K562 (cell line): ENCODE measurements at regions not wholly inside any gene's neighbourhood (a gene's known extent, or its start where the extent isn't known, plus 50 kb on each side); places are given as distances from the start of the nearest gene placed in this dataset.

Source experiments
- CCNT2 ChIP-seq: IDR thresholded peaks from 2 replicates; pipeline ENCODE4 v1.6.1; 2011; ENCODE audit warnings: borderline replicate concordance, low read depth, mild to moderate bottlenecking, moderate library complexity, mixed read lengths, low read length; ENCODE audit not compliant: insufficient read length; ENCODE audit errors: extremely low read depth
- EP300 ChIP-seq: IDR thresholded peaks from 2 replicates; pipeline ENCODE4 v1.6.1; 2012; ENCODE audit warnings: low read length, improper control_type of control experiment
- STAG1 ChIP-seq: sonication (generic); formaldehyde crosslinking; IDR thresholded peaks from 2 replicates; pipeline ENCODE4 v1.5.0; 2020; ENCODE audit warnings: missing genetic modification reagents, borderline replicate concordance
- TF ChIP-seq, protein P1 (sequence below): fragments of 450-650 bp; formaldehyde crosslinking; IDR thresholded peaks from 2 replicates; pipeline ENCODE4 v1.4.0; 2020; ENCODE audit warnings: mild to moderate bottlenecking, moderate library complexity

DNA sequence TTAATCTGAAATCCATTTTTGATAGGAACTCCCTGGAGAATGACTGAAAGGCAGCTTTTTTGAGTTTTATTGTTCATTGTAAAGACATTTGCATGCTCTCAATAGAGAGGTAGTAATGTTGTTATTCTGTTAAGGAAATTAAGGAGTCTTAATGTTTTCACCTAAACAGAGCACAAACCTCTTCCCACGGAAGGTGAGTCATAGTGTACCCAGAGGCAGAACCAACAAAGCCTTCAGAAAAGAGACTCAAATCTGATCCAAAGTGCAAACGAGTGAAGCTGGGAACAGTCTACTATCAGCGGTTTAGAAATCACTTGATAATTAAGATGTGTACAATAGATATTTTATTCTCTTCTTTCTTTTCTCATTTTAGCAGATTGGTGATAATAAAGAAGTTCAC lies 470.5 kb downstream of the PLK2 start:
- TF ChIP-seq, protein P1, sequence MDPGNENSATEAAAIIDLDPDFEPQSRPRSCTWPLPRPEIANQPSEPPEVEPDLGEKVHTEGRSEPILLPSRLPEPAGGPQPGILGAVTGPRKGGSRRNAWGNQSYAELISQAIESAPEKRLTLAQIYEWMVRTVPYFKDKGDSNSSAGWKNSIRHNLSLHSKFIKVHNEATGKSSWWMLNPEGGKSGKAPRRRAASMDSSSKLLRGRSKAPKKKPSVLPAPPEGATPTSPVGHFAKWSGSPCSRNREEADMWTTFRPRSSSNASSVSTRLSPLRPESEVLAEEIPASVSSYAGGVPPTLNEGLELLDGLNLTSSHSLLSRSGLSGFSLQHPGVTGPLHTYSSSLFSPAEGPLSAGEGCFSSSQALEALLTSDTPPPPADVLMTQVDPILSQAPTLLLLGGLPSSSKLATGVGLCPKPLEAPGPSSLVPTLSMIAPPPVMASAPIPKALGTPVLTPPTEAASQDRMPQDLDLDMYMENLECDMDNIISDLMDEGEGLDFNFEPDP (CRISPR knock-in tag): no peak
- TF ChIP-seq EP300 (no peak), CCNT2 (no peak), STAG1 (CRISPR knock-in tag) (no peak)
